Keratinocyte (primary cell): ENCODE measurements at regions not wholly inside any gene's neighbourhood (a gene's known extent, or its start where the extent isn't known, plus 50 kb on each side); places are given as distances from the start of the nearest gene placed in this dataset.

Source experiments
- CTCF ChIP-seq, 3 experiments: IDR thresholded peaks in 1 of 3; conservative IDR thresholded peaks in 1 of 3; optimal IDR thresholded peaks in 1 of 3; 2 replicates in 2 of 3; 3 replicates in 1 of 3; pipeline versions ENCODE3 to v1.5.1; 2011; ENCODE audit warnings: low read length in 3 of 3, mild to moderate bottlenecking in 3 of 3, moderate library complexity in 2 of 3, control low read depth in 1 of 3, inconsistent platforms in 1 of 3; ENCODE audit not compliant: insufficient read depth in 2 of 3; ENCODE audit errors: extremely low read depth in 1 of 3
- EZH2 ChIP-seq: IDR thresholded peaks from one replicate; pipeline ENCODE4 v1.6.1; 2012; ENCODE audit warnings: inconsistent platforms, mild to moderate bottlenecking, low read length, moderate library complexity

DNA sequence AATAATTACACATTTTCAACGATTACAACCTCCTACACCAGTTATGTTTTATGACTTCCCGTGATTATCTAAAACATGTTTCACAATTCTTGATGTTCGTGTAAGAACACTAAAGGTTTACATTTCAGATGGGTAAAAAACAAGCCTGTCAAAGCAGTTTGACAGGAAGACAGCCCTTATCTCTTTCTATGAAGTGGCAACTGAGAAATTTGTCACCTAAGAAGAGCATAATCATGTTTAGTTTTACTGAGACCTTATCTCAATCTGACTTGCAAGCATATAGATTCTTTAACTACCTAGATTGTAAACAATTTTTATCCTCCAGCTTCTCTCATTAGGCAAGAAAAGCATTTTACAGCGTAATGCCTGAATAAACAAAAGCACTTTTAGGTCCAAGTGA is 218.4 kb upstream of the ZBED5 start:
- no peak for TF ChIP-seq CTCF (optimal IDR thresholded peaks at IDR 0.05 in 1 of 3, IDR thresholded peaks at IDR 0.05 in 1 of 3, conservative IDR thresholded peaks at IDR 0.05 in 1 of 3; ENCODE audit: extremely low read depth in 1 of 3, insufficient read depth in 2 of 3, low read length in 3 of 3)
- TF ChIP-seq EZH2: no peak
